Activated naive CD8-positive, alpha-beta T cell treated with anti-CD3 and anti-CD28 coated beads, Interleukin-2, amount 50 U/mL, for 24 hours (primary cell): ENCODE measurements at regions not wholly inside any gene's neighbourhood (a gene's known extent, or its start where the extent isn't known, plus 50 kb on each side); places are given as distances from the start of the nearest gene placed in this dataset.

Experiments
- ATAC-seq: fragments of 150-1000 bp; cut with Tn5 transposase; one replicate; pipeline ENCODE4 v1.10.0; 2021
- DNase-seq: peaks from one replicate; pipeline ENCODE4 v3.0.0; 2021
- H3K27ac Mint-ChIP-seq: one replicate; pipeline ENCODE4 v1.8.0; 2021; ENCODE audit warnings: mild to moderate bottlenecking, mixed read lengths
- H3K27me3 Mint-ChIP-seq: one replicate; pipeline ENCODE4 v1.8.0; 2021; ENCODE audit warnings: mixed read lengths
- H3K36me3 Mint-ChIP-seq: one replicate; pipeline ENCODE4 v1.8.0; 2021; ENCODE audit warnings: low read depth, mixed read lengths
- H3K4me1 Mint-ChIP-seq: one replicate; pipeline ENCODE4 v1.8.0; 2021; ENCODE audit warnings: mixed read lengths
- H3K4me3 Mint-ChIP-seq: one replicate; pipeline ENCODE4 v1.8.0; 2021; ENCODE audit warnings: mild to moderate bottlenecking, moderate library complexity, mixed read lengths
- H3K9me3 Mint-ChIP-seq: one replicate; pipeline ENCODE4 v1.8.0; 2021; ENCODE audit warnings: mixed read lengths

GRCh38 chr4:179116011-179116410, 1673.8 kb upstream of the AGA start:
- ATAC-seq (no peak), DNase-seq (no peak)
- H3K27me3 Mint-ChIP-seq: no peaks in the 10 kb centered on the region
- H3K9me3 Mint-ChIP-seq: peaks cover 14% of the 10 kb centered on the region
- no peaks in the 10 kb centered on the region for H3K4me1 Mint-ChIP-seq
- no peak overlapping the region for H3K27ac Mint-ChIP-seq
- H3K36me3 Mint-ChIP-seq: no peaks in the 10 kb centered on the region
- H3K4me3 Mint-ChIP-seq: no peak overlapping the region

- Mint-ChIP-seq H3K27ac (no peak overlapping the region), H3K4me3 (no peak overlapping the region), H3K27me3 (no peaks in the 10 kb centered on the region), H3K36me3 (no peaks in the 10 kb centered on the region), H3K4me1 (no peaks in the 10 kb centered on the region), H3K9me3 (peaks cover 13% of the 10 kb centered on the region)
- ATAC-seq (no peak), DNase-seq (no peak)
Measured at GRCh38 chr4:179116581-179116980, 1674.3 kb upstream of the AGA start.

- no peak for ATAC-seq
- no peaks in the 10 kb centered on the region for H3K36me3 Mint-ChIP-seq
- H3K27me3 Mint-ChIP-seq: no peaks in the 10 kb centered on the region
- no peak overlapping the region for H3K27ac Mint-ChIP-seq
- H3K9me3 Mint-ChIP-seq: peaks cover 20% of the 10 kb centered on the region
- H3K4me3 Mint-ChIP-seq: no peak overlapping the region
- no peak for DNase-seq
- no peaks in the 10 kb centered on the region for H3K4me1 Mint-ChIP-seq
Measured at GRCh38 chr4:179123084-179123483, 1680.8 kb upstream of the AGA start.

- Mint-ChIP-seq H3K4me3 (no peak overlapping the region), H3K36me3 (no peaks in the 10 kb centered on the region), H3K9me3 (peaks cover 20% of the 10 kb centered on the region), H3K27me3 (no peaks in the 10 kb centered on the region), H3K27ac (no peak overlapping the region), H3K4me1 (no peaks in the 10 kb centered on the region)
- no peak for DNase-seq
- ATAC-seq: no peak
Measured at GRCh38 chr4:179124419-179124818, 1682.2 kb upstream of the AGA start.

- DNase-seq: no peak
- H3K4me1 Mint-ChIP-seq: no peaks in the 10 kb centered on the region
Measured at GRCh38 chr4:179124957-179125356, 1682.7 kb upstream of the AGA start.

GRCh38 chr4:179125870-179126269, 1683.6 kb upstream of the AGA start:
- Mint-ChIP-seq H3K9me3 (peaks cover 18% of the 10 kb centered on the region), H3K27ac (no peak overlapping the region), H3K4me3 (no peak overlapping the region), H3K27me3 (no peaks in the 10 kb centered on the region), H3K36me3 (no peaks in the 10 kb centered on the region), H3K4me1 (no peaks in the 10 kb centered on the region)
- no peak for ATAC-seq
- no peak for DNase-seq

More at GRCh38 chr4:179124957-179125356, 1682.7 kb upstream of the AGA start:
- Mint-ChIP-seq H3K27me3 (no peaks in the 10 kb centered on the region), H3K9me3 (peaks cover 24% of the 10 kb centered on the region), H3K36me3 (no peaks in the 10 kb centered on the region), H3K4me3 (no peak overlapping the region), H3K27ac (no peak overlapping the region)
- no peak for ATAC-seq

GRCh38 chr4:179128299-179128698, 1686.1 kb upstream of the AGA start:
- H3K27ac Mint-ChIP-seq: no peak overlapping the region
- DNase-seq: no peak
- no peak for ATAC-seq
- peaks cover 11% of the 10 kb centered on the region for H3K9me3 Mint-ChIP-seq
- H3K27me3 Mint-ChIP-seq: no peaks in the 10 kb centered on the region
- H3K4me1 Mint-ChIP-seq: no peaks in the 10 kb centered on the region
- no peaks in the 10 kb centered on the region for H3K36me3 Mint-ChIP-seq
- no peak overlapping the region for H3K4me3 Mint-ChIP-seq

GRCh38 chr4:179130122-179130714, 1688.0 kb upstream of the AGA start:
- no peak overlapping the region for H3K27ac Mint-ChIP-seq
- H3K9me3 Mint-ChIP-seq: peaks cover 7% of the 10 kb centered on the region
- H3K4me3 Mint-ChIP-seq: no peak overlapping the region
- DNase-seq (no peak), ATAC-seq (no peak)
- H3K36me3 Mint-ChIP-seq: no peaks in the 10 kb centered on the region
- no peaks in the 10 kb centered on the region for H3K27me3 Mint-ChIP-seq
- H3K4me1 Mint-ChIP-seq: no peaks in the 10 kb centered on the region

- no peak overlapping the region for H3K27ac Mint-ChIP-seq
- H3K4me1 Mint-ChIP-seq: no peaks in the 10 kb centered on the region
- no peak for DNase-seq
- peaks cover 11% of the 10 kb centered on the region for H3K9me3 Mint-ChIP-seq
- H3K4me3 Mint-ChIP-seq: no peak overlapping the region
- H3K36me3 Mint-ChIP-seq: no peaks in the 10 kb centered on the region
- no peak for ATAC-seq
- H3K27me3 Mint-ChIP-seq: no peaks in the 10 kb centered on the region
Measured at GRCh38 chr4:179145746-179146525, 1703.7 kb upstream of the AGA start.

- peaks cover 9% of the 10 kb centered on the region for H3K9me3 Mint-ChIP-seq
- H3K36me3 Mint-ChIP-seq: no peaks in the 10 kb centered on the region
- DNase-seq (no peak), ATAC-seq (no peak)
- H3K4me3 Mint-ChIP-seq: no peak overlapping the region
- H3K27me3 Mint-ChIP-seq: no peaks in the 10 kb centered on the region
- no peak overlapping the region for H3K27ac Mint-ChIP-seq
- no peaks in the 10 kb centered on the region for H3K4me1 Mint-ChIP-seq
Measured at GRCh38 chr4:179151770-179152169, 1709.5 kb upstream of the AGA start.

GRCh38 chr4:179163147-179163546, 1720.9 kb upstream of the AGA start:
- ATAC-seq (no peak), DNase-seq (no peak)
- Mint-ChIP-seq H3K4me3 (no peak overlapping the region), H3K27me3 (no peaks in the 10 kb centered on the region), H3K9me3 (peaks cover 23% of the 10 kb centered on the region), H3K27ac (no peak overlapping the region), H3K36me3 (no peaks in the 10 kb centered on the region), H3K4me1 (no peaks in the 10 kb centered on the region)

- H3K27me3 Mint-ChIP-seq: no peaks in the 10 kb centered on the region
- H3K27ac Mint-ChIP-seq: no peak overlapping the region
- H3K36me3 Mint-ChIP-seq: no peaks in the 10 kb centered on the region
- H3K4me3 Mint-ChIP-seq: no peak overlapping the region
- peaks cover 29% of the 10 kb centered on the region for H3K9me3 Mint-ChIP-seq
- no peak for ATAC-seq
- DNase-seq: no peak
- H3K4me1 Mint-ChIP-seq: no peaks in the 10 kb centered on the region
Measured at GRCh38 chr4:179164267-179164999, 1722.2 kb upstream of the AGA start.

- Mint-ChIP-seq H3K36me3 (no peaks in the 10 kb centered on the region), H3K27me3 (no peaks in the 10 kb centered on the region), H3K9me3 (peaks cover 35% of the 10 kb centered on the region), H3K4me1 (no peaks in the 10 kb centered on the region), H3K27ac (no peak overlapping the region), H3K4me3 (no peak overlapping the region)
- DNase-seq: no peak
- ATAC-seq: no peak
Measured at GRCh38 chr4:179165000-179165738, 1722.9 kb upstream of the AGA start.

- no peaks in the 10 kb centered on the region for H3K36me3 Mint-ChIP-seq
- H3K27me3 Mint-ChIP-seq: no peaks in the 10 kb centered on the region
- no peak for DNase-seq
- H3K4me3 Mint-ChIP-seq: no peak overlapping the region
- ATAC-seq: no peak
- H3K9me3 Mint-ChIP-seq: peaks cover 34% of the 10 kb centered on the region
- H3K4me1 Mint-ChIP-seq: no peaks in the 10 kb centered on the region
- H3K27ac Mint-ChIP-seq: no peak overlapping the region
Measured at GRCh38 chr4:179165862-179166261, 1723.6 kb upstream of the AGA start.
